ENCODE measurements at regions not wholly inside any gene's neighbourhood (a gene's known extent, or its start where the extent isn't known, plus 50 kb on each side); places are given as distances from the start of the nearest gene placed in this dataset.

DNA sequence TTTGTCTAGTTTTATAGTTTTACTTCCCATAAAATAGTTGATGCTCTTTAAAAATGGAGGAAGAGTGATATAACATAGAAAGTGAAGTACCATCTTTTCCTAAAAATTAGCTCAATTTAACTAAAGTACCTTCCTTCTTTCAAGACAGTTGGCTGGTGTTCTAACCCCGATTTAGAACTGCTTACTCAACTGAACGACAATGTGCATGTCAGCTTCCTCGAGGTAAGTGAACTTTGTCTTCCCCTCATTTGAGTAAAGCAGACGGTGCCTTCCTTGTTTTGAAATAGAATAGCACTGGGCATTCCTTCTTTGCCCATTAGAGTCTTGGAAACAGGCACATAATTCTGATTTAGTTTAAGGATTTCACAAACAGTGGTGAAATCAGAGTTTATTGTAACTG lies 1519.2 kb downstream of the EFNB2 start:
- ATAC-seq = no peak
- intact Hi-C loops (cut with DNase I) = no loop called here
- Histone ChIP-seq H3K9me3 (no peaks in the 10 kb centered on the region), H3K36me3 (replicated peaks in 1 of 2; ENCODE audit: insufficient read depth in 1 of 2, low read depth in 2 of 2) (no peaks in the 10 kb centered on the region), H3K4me3 (no peak overlapping the region), H3K27me3 (no peaks in the 10 kb centered on the region), H3K4me1 (no peaks in the 10 kb centered on the region), H3K27ac (no peak overlapping the region)
- WGBS, 2 donors = 36 to 38% methylated on average over 4 of the region's 4 CpGs
- TF ChIP-seq POLR2A (IDR thresholded peaks at IDR 0.05) = no peak
- TF ChIP-seq, protein P1, sequence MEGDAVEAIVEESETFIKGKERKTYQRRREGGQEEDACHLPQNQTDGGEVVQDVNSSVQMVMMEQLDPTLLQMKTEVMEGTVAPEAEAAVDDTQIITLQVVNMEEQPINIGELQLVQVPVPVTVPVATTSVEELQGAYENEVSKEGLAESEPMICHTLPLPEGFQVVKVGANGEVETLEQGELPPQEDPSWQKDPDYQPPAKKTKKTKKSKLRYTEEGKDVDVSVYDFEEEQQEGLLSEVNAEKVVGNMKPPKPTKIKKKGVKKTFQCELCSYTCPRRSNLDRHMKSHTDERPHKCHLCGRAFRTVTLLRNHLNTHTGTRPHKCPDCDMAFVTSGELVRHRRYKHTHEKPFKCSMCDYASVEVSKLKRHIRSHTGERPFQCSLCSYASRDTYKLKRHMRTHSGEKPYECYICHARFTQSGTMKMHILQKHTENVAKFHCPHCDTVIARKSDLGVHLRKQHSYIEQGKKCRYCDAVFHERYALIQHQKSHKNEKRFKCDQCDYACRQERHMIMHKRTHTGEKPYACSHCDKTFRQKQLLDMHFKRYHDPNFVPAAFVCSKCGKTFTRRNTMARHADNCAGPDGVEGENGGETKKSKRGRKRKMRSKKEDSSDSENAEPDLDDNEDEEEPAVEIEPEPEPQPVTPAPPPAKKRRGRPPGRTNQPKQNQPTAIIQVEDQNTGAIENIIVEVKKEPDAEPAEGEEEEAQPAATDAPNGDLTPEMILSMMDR (IDR thresholded peaks at IDR 0.05) = no peak
- DNase-seq = no peak

DNA sequence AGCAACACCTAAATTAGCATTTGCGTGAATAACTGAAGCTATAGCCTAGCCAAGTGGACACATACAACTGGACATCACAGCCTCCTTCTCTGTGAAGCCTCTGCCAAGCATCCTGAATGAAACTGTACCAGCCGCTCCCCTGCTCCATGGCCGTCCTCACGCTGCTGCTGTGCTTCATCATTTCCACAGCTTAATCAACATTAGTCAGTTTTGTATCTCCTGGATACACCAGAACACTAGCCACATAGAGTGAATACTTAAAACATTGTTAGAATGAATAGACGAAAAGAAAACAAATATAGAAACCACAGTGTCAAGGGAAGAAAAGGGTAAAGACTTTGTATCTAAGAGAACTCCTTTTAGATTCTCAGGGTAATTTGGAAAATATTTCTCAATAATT lies 1526.9 kb downstream of the EFNB2 start:
- DNase-seq (no peak), ATAC-seq (no peak)
- Histone ChIP-seq H3K9me3 (no peaks in the 10 kb centered on the region), H3K4me3 (no peak overlapping the region), H3K27ac (no peak overlapping the region), H3K36me3 (replicated peaks in 1 of 2; ENCODE audit: insufficient read depth in 1 of 2, low read depth in 2 of 2) (no peaks in the 10 kb centered on the region), H3K27me3 (no peaks in the 10 kb centered on the region), H3K4me1 (no peaks in the 10 kb centered on the region)
- WGBS, 2 donors = 79 to 81% methylated on average over 5 of the region's 5 CpGs
- no peak for TF ChIP-seq POLR2A (IDR thresholded peaks at IDR 0.05)
- TF ChIP-seq, protein P1 (IDR thresholded peaks at IDR 0.05) = no peak
- intact Hi-C loops (cut with DNase I) = no loop called here

DNA sequence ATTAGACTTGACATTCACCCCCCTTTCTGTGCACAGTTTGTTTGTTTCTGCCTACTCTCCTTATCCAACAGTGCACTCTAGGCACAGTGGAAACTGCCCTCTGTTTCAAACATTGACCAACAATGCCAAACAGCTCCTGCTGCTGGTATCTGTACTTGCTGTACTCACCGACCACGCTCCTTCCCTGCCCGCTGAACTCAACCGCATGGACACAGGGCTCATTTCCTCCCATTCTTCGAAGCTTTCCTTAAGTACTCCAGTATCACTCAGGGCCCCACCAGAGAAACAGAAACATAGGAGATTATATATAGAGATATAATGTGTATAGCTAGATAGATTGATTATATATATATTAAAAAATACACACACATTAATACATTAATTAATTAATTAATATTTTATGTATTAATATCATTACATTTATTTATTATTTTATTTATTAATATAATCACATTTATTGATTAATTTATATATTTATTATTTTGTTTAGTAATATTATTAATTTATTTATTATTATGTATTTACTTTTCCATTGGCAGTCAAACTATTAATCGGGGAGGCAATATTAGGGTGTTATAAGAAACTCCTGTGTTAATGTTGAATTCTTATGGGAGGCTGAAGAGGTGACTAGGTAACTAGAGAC lies 1528.2 kb downstream of the EFNB2 start:
- 71 to 76% methylated on average over 6 of the region's 6 CpGs for WGBS, 2 donors
- Histone ChIP-seq H3K27ac (no peak overlapping the region), H3K9me3 (no peaks in the 10 kb centered on the region), H3K27me3 (no peaks in the 10 kb centered on the region), H3K4me1 (no peaks in the 10 kb centered on the region), H3K36me3 (replicated peaks in 1 of 2; ENCODE audit: insufficient read depth in 1 of 2, low read depth in 2 of 2) (no peaks in the 10 kb centered on the region), H3K4me3 (no peak overlapping the region)
- DNase-seq (no peak), ATAC-seq (no peak)
- intact Hi-C loops (cut with DNase I) = no loop called here
- TF ChIP-seq, protein P1 (IDR thresholded peaks at IDR 0.05) = no peak
- TF ChIP-seq POLR2A (IDR thresholded peaks at IDR 0.05) = no peak

DNA sequence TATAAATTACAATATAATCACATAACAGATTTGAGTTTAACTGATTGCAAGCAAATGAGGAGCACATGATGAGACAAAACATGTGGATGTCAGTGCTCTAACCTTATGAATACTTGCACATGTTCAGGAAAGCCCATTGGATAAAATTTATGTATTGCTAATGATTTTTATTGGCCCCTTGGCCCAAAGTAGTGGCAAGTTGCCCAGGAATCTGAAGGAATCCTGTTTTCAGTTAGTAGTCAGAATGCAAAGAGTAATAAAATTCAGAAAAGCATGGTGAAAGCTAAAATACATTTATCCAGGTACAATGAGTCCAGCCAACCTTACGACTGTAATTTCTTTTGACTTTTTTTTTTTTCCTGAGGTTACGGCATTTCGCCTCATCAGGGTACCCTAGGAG lies 1539.4 kb downstream of the EFNB2 start:
- TF ChIP-seq, protein P1 (IDR thresholded peaks at IDR 0.05) = no peak
- TF ChIP-seq POLR2A (IDR thresholded peaks at IDR 0.05) = no peak
- Histone ChIP-seq H3K27me3 (no peaks in the 10 kb centered on the region), H3K27ac (no peak overlapping the region), H3K4me3 (no peak overlapping the region), H3K9me3 (no peaks in the 10 kb centered on the region), H3K36me3 (replicated peaks in 1 of 2; ENCODE audit: insufficient read depth in 1 of 2, low read depth in 2 of 2) (no peaks in the 10 kb centered on the region), H3K4me1 (no peaks in the 10 kb centered on the region)
- ATAC-seq = no peak
- WGBS, 2 donors = 70 to 84% methylated on average over 3 of the region's 3 CpGs
- intact Hi-C loops (cut with DNase I) = no loop called here
- DNase-seq = no peak

DNA sequence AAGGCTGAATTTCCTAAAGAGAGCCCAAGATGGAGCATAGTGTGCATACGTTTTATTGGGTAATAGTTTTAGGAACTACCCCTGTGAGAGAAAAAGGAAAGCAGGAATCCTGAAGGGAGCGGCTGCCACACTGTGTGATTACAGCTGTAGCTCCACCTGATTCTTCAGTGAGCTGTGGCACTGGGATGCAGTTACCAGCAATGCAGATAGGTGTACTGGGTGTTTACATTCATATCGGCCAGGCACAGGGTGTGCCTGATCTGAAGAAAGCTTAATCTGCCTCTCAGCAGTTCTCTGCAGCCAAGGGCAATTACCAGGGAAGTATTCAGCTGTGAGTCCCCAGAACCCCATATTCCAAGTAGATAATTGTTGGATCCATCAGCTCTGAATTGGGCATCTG lies 1541.8 kb downstream of the EFNB2 start:
- ATAC-seq (no peak), DNase-seq (no peak)
- Histone ChIP-seq H3K36me3 (replicated peaks in 1 of 2; ENCODE audit: insufficient read depth in 1 of 2, low read depth in 2 of 2) (no peaks in the 10 kb centered on the region), H3K9me3 (no peaks in the 10 kb centered on the region), H3K4me1 (no peaks in the 10 kb centered on the region), H3K27me3 (no peaks in the 10 kb centered on the region), H3K4me3 (no peak overlapping the region), H3K27ac (no peak overlapping the region)
- 46 to 56% methylated on average over 3 of the region's 3 CpGs for WGBS, 2 donors
- intact Hi-C loops (cut with DNase I) = no loop called here
- TF ChIP-seq POLR2A (IDR thresholded peaks at IDR 0.05) = no peak
- TF ChIP-seq, protein P1 (IDR thresholded peaks at IDR 0.05) = no peak
